K562 (cell line): ENCODE measurements at regions not wholly inside any gene's neighbourhood (a gene's known extent, or its start where the extent isn't known, plus 50 kb on each side); places are given as distances from the start of the nearest gene placed in this dataset.

Experiments used
- POLR2AphosphoS5 ChIP-seq: IDR thresholded peaks from 2 replicates; pipeline ENCODE4 v1.6.1; 2011; ENCODE audit warnings: mild to moderate bottlenecking, low read depth, low read length, moderate library complexity; ENCODE audit not compliant: control insufficient read depth, insufficient read depth
- RBBP5 ChIP-seq: fragments of 200-600 bp; sonication (generic); IDR thresholded peaks from 2 replicates; pipeline ENCODE4 v1.6.1; 2012; ENCODE audit warnings: borderline replicate concordance, mild to moderate bottlenecking, low read length, control low read depth, inconsistent platforms; ENCODE audit not compliant: insufficient read depth, poor library complexity, severe bottlenecking
- REST ChIP-seq, 2 experiments: fragments of 450-650 bp; formaldehyde crosslinking in 1 of 2; IDR thresholded peaks; 2 replicates each; pipeline versions ENCODE4 v1.4.0 to v1.6.1; 2014 to 2020; ENCODE audit warnings: mild to moderate bottlenecking in 2 of 2, borderline replicate concordance in 1 of 2, low read depth in 1 of 2
- ZNF274 ChIP-seq: IDR thresholded peaks from 2 replicates; pipeline ENCODE4 v1.6.1; 2011; ENCODE audit warnings: low read depth, mild to moderate bottlenecking, low read length, moderate library complexity, borderline replicate concordance
- TF ChIP-seq, protein P1 (sequence below), 2 experiments: fragments of 450-650 bp in 1 of 2; sonication (generic) in 1 of 2; formaldehyde crosslinking in 1 of 2; IDR thresholded peaks in 1 of 2; conservative IDR thresholded peaks in 1 of 2; 2 replicates each; pipeline versions ENCODE4 v1.6.1 to v1.8.1; 2016 to 2023; ENCODE audit warnings: mild to moderate bottlenecking in 2 of 2, moderate library complexity in 2 of 2, inconsistent platforms in 1 of 2, missing genetic modification reagents in 1 of 2
- TF ChIP-seq, protein P2 (sequence below): IDR thresholded peaks from 2 replicates; pipeline ENCODE4 v1.6.1; 2016; ENCODE audit warnings: missing genetic modification characterization, missing compliant biosample characterization

DNA sequence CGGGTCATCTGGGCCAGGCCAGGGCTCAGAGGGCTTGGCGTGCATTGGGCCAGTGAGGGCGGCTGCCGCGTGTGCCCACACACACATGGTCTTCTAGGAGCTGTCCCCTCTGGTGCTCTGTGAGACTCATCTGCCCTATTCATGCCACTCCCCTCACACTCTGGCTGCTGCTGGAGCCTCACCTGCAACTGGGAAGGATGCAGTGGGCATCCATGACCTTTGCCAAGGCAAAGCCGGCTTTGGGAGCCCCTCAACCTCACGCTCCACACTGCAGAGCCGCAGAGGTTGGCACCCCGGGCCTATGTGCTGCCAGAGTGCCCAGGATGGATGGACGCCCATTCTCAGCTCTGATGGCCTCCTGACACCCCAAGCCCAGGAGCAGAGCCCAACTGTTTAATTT is 330.2 kb upstream of the SALL3 start:
- TF ChIP-seq RBBP5 (no peak), ZNF274 (no peak), POLR2AphosphoS5 (no peak), REST (IDR thresholded peaks at IDR 0.05; ENCODE audit: borderline replicate concordance) (no peak), REST (CRISPR knock-in tag; IDR thresholded peaks at IDR 0.05; ENCODE audit: low read depth) (no peak)
- TF ChIP-seq, protein P1, sequence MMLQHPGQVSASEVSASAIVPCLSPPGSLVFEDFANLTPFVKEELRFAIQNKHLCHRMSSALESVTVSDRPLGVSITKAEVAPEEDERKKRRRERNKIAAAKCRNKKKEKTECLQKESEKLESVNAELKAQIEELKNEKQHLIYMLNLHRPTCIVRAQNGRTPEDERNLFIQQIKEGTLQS (IDR thresholded peaks at IDR 0.05), result no peak
- TF ChIP-seq, protein P1 (CRISPR knock-in tag; conservative IDR thresholded peaks at IDR 0.05), result no peak
- TF ChIP-seq, protein P2, sequence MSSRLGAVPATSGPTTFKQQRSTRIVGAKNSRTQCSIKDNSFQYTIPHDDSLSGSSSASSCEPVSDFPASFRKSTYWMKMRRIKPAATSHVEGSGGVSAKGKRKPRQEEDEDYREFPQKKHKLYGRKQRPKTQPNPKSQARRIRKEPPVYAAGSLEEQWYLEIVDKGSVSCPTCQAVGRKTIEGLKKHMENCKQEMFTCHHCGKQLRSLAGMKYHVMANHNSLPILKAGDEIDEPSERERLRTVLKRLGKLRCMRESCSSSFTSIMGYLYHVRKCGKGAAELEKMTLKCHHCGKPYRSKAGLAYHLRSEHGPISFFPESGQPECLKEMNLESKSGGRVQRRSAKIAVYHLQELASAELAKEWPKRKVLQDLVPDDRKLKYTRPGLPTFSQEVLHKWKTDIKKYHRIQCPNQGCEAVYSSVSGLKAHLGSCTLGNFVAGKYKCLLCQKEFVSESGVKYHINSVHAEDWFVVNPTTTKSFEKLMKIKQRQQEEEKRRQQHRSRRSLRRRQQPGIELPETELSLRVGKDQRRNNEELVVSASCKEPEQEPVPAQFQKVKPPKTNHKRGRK (tag), result no peak
